HT-29 (cell line): ENCODE measurements at regions not wholly inside any gene's neighbourhood (a gene's known extent, or its start where the extent isn't known, plus 50 kb on each side); places are given as distances from the start of the nearest gene placed in this dataset.
A peak's percentile ranks its signal among the peaks of the same experiment; 100 is the strongest.
"Not testable (repeated sequence)": the region's sequence is repeated elsewhere in the genome, so short reads cannot be mapped to it uniquely, and the experiment has no call there.

ENCODE experiments used
- DNase-seq: peaks from one replicate; pipeline ENCODE4 v3.0.0-alpha.2; 2015; ENCODE audit warnings: low spot score

GRCh38 chr13:81305928-81306327, 965.0 kb upstream of the SPRY2 start:
- no peak for DNase-seq

GRCh38 chr13:81304121-81304659, 963.3 kb upstream of the SPRY2 start:
- no peak for DNase-seq

GRCh38 chr13:81302677-81303076, 961.8 kb upstream of the SPRY2 start:
- DNase-seq = no peak

- peak; percentile 22 for DNase-seq
These were observed 961.2 kb upstream of the SPRY2 start for GRCh38 chr13:81302125-81302524.

GRCh38 chr13:81295177-81295576, 954.3 kb upstream of the SPRY2 start:
- DNase-seq = no peak

GRCh38 chr13:81293594-81294164, 952.8 kb upstream of the SPRY2 start:
- no peak for DNase-seq

GRCh38 chr13:81283561-81283960, 942.6 kb upstream of the SPRY2 start:
- no peak for DNase-seq

- no peak for DNase-seq
These were observed 942.1 kb upstream of the SPRY2 start for GRCh38 chr13:81283062-81283461.

- peak; percentile 31 for DNase-seq
These were observed 934.8 kb upstream of the SPRY2 start for GRCh38 chr13:81275666-81276258.

GRCh38 chr13:81247711-81248110, 906.8 kb upstream of the SPRY2 start:
- DNase-seq = no peak

- no peak for DNase-seq
These were observed 905.6 kb upstream of the SPRY2 start for GRCh38 chr13:81246556-81246955.

GRCh38 chr13:81244011-81244410, 903.1 kb upstream of the SPRY2 start:
- DNase-seq = no peak

- DNase-seq = no peak
These were observed 889.5 kb upstream of the SPRY2 start for GRCh38 chr13:81230386-81230785.

- DNase-seq = not testable (repeated sequence)
These were observed 885.9 kb upstream of the SPRY2 start for GRCh38 chr13:81226830-81227229.

- peak; percentile 53 for DNase-seq
These were observed 883.4 kb upstream of the SPRY2 start for GRCh38 chr13:81224209-81224833.

GRCh38 chr13:81223778-81224177, 882.9 kb upstream of the SPRY2 start:
- DNase-seq = no peak

- no peak for DNase-seq
These were observed 870.8 kb upstream of the SPRY2 start for GRCh38 chr13:81211713-81212112.

- no peak for DNase-seq
These were observed 866.7 kb upstream of the SPRY2 start for GRCh38 chr13:81207636-81208035.

- DNase-seq = no peak
These were observed 866.3 kb upstream of the SPRY2 start for GRCh38 chr13:81207231-81207630.

- DNase-seq = no peak
These were observed 862.9 kb upstream of the SPRY2 start for GRCh38 chr13:81203783-81204182.

GRCh38 chr13:81199956-81200355, 859.0 kb upstream of the SPRY2 start:
- no peak for DNase-seq

GRCh38 chr13:81197966-81198365, 857.0 kb upstream of the SPRY2 start:
- peak; percentile 68 for DNase-seq

GRCh38 chr13:81197483-81197882, 856.6 kb upstream of the SPRY2 start:
- no peak for DNase-seq
